Fibroblast of skin of left biceps (primary cell): ENCODE measurements at regions not wholly inside any gene's neighbourhood (a gene's known extent, or its start where the extent isn't known, plus 50 kb on each side); places are given as distances from the start of the nearest gene placed in this dataset.

ENCODE experiments used
- DNase-seq, 2 experiments: peaks; one replicate each; pipeline ENCODE4 v3.0.0-alpha.2; 2013; ENCODE audit warnings: low read depth in 2 of 2

DNA sequence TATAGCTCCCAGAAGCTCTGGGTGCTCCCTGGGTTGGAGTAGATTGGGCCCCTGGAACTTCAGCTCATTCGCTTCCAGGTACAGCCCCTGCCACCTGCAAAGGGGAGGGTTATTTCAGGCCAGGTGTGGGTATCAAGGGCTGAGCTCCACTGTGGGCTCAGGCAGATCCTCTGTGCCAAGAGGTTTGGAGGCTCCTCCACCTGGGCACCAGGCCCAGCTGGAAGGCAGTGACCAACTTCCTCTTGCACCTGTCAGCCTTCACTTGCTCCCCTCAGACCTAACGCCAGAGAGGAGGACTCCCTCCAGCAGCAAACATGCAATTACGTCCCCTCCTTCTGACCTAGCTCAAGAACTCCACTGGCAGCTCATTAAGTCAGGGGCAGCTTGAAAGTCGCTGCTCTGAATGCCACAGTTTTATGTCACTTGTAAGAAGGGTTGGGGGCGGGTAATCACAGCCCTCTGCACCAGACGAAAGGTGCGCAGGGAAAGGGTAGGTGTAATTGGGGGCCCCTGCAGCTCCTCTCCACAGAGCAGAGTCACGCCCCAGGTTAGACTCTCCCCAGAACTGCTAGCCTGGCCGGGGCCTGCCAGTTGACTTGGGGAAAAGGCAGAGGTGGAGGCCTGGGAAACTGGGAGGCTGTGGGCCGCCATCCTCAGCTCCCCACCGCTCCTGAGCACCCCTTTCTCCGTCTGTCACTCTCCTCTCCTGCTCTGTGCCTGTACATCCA lies 125.0 kb upstream of the TMPRSS2 start:
- DNase-seq = no peak

GRCh38 chr21:41631564-41632461 lies 123.9 kb upstream of the TMPRSS2 start:
- DNase-seq = no peak

DNA sequence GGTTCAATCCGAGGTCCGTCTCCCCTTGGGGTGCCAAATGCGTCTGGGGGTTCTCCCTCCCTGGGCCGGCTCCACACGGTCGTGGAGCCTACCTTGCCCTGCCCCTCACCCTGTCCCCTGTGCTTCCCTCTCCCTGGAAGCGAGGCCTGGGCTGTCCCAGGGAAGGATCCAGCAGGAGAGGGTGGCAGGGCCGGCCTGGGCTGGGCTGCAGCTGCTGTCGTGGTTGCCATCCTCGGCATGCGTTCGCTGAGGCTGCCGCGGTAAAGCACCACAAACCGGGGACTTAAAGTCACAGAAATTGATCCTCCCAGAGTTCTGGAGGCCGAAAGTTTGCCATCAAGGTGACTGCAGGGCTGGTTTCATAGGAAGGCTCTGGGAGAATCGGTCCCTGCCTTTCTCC lies 123.0 kb upstream of the TMPRSS2 start:
- no peak for DNase-seq

DNA sequence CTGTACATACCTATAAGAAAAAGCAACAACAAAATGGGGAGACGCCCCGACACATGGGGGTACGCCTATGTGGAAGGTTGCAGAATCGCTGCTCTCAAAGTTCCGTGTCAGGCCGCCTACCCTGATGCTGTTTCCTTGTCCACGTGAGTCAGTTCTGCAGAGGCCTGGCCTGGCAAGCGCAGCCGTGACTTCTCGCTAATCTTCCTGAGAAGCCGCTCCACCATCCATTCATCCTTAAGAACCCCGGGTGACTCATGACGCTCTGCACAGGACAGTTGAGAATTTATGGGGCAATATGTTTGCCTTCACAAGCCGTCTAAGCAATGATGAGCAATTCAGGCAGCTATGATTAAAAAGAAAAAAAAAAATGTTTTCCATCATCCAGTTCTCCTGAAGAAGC lies 122.3 kb upstream of the TMPRSS2 start:
- DNase-seq = peak; percentile 99

GRCh38 chr21:41628256-41628655 lies 120.3 kb upstream of the TMPRSS2 start:
- DNase-seq = no peak

DNA sequence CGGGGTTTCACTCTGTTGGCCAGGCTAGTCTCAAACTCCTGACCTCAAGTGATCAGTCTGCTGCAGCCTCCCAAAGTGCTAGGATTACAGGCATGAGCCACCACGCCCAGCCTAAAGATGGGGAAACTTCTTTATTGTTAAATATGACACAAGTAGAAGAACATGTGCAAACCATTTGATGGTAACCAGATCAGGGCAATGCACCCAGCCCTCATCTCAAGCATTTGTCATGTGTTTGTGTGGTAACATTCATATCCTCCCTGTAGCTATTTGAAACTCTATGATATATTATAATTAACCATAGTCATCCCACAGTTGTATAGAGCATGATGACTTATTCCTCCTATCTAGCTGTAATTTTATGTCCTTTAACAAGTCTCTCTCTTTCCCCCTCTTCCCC lies 119.5 kb upstream of the TMPRSS2 start:
- DNase-seq = peak; percentile 80 to 86

- no peak for DNase-seq
Observed at GRCh38 chr21:41626021-41626420, 118.1 kb upstream of the TMPRSS2 start.

DNA sequence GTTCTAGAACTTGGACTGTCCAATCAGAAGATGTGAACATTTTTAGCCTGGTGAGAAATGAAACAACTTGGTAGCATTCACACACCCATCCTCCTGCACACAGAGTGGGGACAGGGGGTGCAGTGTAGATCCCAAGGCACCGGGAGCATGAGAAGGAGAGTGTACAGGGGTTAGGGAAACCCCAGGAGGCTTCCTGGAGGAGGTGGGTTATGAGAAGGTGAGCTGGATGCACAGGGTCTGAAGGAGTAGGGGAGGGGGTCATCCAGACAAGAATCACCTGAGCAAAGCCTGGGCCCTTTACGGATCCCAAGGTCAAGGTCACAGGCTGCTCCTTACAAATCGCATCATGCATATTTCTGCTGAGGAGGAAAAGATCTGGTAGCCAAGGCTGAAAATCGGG lies 117.5 kb upstream of the TMPRSS2 start:
- DNase-seq = no peak

DNA sequence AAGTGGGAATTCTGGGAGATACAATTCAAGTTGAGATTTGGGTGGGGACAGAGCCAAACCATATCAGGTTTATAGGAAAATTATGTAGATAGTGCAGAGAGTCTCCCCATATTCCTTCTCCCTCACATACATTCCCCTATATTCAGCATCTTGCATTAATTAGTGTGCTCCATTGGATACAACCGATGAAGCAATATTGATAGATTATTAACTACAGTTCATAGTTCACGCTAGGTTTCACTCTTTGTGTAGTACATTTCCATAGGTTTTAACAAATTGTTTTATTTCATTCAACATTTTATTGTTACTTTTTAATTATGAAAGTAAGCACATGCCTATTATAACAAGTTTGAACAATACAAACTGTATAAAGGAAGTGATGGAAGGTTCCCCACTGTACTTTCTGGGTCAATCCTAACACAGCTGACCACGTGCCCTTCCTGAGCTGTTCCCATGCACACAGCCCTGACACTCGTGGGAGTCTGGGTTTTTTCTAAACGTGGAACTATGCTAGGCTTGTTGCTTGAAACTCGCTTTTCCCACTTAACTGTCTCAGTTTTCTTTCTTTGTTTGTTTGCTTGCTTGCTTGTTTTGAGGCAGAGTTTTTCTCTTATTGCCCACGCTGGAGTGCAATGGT lies 116.8 kb upstream of the TMPRSS2 start:
- DNase-seq = no peak

DNA sequence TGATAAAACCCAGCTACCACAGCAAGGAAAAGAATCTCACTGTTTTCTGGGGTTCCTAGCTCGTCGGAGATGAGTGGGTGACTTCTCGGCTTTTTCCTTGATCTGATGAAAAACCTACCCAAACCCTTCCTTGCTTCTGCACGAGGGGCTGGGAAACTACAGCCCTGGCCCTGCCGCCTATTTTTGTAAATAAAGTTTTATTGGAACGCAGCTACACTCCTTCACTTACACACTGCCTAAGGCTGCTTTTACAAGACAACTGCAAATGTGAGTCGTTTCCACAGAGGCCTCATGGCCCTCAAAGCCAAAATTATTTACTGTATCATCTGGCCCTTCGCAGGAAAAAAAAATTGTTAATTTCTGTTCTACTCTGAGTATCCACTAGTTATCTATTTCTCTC lies 116.0 kb upstream of the TMPRSS2 start:
- DNase-seq = no peak

DNA sequence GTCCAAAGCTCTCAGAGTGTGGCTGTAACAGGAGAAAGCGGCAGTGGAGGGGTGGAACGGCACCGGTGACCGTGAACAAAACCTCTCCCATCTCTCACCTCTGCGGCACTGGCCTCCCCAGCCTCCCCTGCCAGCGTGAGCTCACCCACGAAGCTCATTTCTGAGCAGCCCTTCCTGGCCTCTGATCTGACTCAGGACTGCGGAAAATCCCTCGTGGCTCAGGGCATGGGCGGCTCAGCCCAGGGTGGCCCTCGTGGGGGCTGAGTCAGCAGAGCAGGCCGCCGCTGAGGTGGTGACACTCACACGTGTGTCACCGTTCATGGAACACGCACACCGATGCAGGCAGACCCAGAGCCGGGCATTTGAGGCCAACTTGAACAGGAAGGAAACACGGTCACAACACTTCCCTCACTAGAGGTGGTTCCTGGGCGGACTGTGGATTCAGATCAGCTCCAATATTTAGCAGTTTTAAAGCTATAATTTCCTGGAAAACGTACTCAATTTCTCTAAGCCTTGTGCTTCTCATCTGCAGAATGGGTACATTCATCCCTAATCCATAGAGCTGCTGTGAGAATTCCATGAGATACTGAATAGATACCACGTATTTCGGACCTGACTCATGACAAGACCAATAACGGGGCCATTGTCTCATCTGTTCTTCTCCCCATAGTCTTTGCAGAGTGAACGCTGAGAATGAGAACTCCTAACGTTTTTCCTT lies 115.0 kb upstream of the TMPRSS2 start:
- no peak for DNase-seq

GRCh38 chr21:41622201-41622600 lies 114.2 kb upstream of the TMPRSS2 start:
- no peak for DNase-seq

DNA sequence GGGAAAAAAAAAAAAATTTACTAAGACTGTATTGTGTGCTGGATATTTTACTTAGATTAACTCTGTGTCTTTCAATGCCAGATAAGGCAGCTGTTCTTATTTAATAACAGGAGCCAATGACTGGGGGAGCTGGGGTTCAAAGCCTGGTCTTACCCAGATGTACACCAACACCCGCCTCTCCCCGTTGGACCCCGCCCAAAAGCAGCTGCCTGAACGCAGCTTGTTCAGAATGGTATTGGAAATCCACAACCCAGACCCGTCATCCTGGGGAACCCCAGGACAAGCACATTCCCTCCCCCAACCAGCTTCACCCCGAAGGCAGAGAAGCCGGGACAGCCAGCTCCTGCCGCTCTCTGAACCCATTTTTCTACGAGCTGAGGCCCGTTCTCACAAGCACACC lies 113.6 kb upstream of the TMPRSS2 start:
- no peak for DNase-seq

- DNase-seq = no peak
Observed at GRCh38 chr21:41620982-41621381, 113.0 kb upstream of the TMPRSS2 start.

- no peak for DNase-seq
Observed at GRCh38 chr21:41620541-41620940, 112.6 kb upstream of the TMPRSS2 start.

- DNase-seq = peak; percentile 79 to 83
Observed at GRCh38 chr21:41616031-41616591, 108.2 kb upstream of the TMPRSS2 start.

DNA sequence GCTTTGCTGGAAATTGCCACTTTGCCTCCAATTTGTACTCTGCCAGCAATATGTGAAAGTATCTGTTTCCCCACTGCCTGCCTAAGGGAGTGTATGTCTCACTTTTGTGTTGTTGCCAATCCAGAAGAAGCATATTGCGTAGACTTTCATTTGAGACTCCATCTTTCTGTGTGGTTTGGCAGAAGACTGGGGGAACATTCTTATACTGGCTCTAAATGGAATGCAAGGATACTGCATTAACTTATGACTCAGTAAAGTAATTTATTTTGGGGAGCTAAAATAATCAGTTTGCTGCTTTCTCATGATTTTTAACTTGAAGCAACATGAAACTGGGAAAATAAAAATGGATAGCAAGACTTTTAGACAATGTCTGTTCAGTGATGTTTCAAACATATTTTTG lies 107.7 kb upstream of the TMPRSS2 start:
- DNase-seq = peak; percentile 98

- no peak for DNase-seq
Observed at GRCh38 chr21:41614511-41614910, 106.6 kb upstream of the TMPRSS2 start.

DNA sequence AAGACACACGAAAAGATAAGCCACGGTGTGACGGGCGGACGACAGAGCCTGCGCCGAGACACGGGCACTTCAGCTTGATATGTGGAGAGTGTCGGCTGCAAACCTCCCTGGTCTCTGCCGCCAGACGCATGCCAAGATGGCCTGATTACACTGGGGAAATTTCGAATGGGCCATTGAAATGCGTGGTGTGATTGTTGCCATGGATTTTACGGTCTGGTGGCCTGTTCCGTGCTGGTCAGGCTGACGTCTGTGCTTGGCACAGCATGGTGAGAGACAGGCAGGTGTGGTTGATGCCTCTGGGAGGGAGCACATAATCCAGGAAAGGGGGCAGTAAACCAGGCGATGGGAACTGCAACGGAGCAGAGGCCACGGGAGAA lies 105.6 kb upstream of the TMPRSS2 start:
- no peak for DNase-seq

DNA sequence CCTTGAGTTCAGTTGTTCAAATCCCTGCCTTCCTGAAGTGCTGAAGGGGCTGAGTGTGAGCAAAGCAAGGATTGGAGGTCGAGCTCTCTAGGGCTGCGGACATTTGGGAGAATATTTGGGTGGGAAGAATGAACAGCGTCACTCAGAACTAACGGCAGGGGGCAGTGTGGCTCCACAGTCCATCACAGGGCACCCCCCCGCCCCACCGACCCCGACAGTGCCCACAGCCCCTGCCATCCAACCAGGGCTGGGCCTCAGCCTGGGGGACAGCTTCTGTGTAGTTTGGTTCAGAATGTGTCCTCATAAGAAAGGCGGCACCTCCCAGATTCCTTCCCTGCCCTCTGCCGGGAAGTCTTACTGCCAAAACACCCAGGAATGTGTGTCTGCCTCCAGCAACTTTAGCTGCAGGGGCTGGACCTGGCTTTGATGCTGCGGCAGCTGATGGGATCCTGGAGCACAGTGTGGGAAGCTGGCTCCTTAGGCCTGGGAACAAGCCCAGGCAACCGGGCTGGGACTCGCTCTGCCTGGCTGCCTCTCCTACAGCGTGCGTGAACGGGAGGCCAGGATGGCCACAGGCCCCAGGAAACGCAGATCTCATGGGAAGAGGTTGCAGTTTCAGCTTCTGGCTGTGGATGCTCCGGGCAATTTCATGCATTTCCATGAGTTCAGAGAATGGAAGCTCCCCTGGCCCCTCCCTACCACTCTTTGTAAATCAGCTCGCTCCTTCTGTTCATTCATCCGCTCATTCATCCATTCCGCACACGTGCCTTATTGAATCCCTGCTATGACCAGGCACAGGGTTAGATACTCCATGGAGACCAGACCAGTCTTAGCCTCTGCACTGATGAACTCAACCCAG lies 104.9 kb upstream of the TMPRSS2 start:
- peak; percentile 78 to 80 for DNase-seq
